ENCODE measurements at regions not wholly inside any gene's neighbourhood (a gene's known extent, or its start where the extent isn't known, plus 50 kb on each side); places are given as distances from the start of the nearest gene placed in this dataset.

DNA sequence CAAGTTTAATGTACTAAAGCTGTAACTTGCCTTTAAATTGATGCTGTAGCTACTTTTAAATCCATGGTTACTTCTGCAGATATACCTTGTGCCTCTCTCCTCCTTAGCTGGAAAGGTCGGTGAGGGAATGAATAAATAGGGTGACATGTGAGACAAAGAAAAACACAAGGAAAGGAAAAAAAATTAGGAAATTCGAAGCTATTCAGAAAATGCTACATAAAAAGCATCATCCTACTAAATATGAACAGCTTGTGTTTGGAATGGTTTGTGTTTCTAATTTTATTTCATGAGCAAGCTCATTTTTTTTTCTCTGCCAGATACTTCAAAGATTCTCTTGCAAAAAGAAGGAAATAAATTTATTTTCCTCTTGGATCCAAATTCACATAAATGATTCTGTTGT is 186.3 kb upstream of the NUDT4 start:
- Histone ChIP-seq H3K4me2 (ENCODE audit: insufficient read depth in 1 of 2, low read depth in 2 of 2, low read length in 2 of 2) (no peak overlapping the region), H3K9me3 (ENCODE audit: insufficient read depth in 2 of 2, low read depth in 1 of 2, low read length in 1 of 2) (peaks cover 3 to 5% of the 10 kb centered on the region in 2 experiments; a peak in 2 of 4 replicates), H4K8ac (ENCODE audit: extremely low read depth, insufficient read depth, low read length) (no peak overlapping the region), H2BK120ac (replicated peaks; ENCODE audit: low read depth, low read length) (no peak overlapping the region), H2BK12ac (ENCODE audit: low read depth, low read length) (no peak overlapping the region), H2AFZ (ENCODE audit: low read length) (no peak overlapping the region), H3K56ac (replicated peaks; ENCODE audit: insufficient read length, low read depth, low read length) (no peak overlapping the region), H3K36me3 (ENCODE audit: control insufficient read depth in 2 of 4, insufficient read depth in 4 of 4, low read length in 3 of 4) (no peaks in the 10 kb centered on the region), H3K79me1 (ENCODE audit: low read depth, low read length) (no peaks in the 10 kb centered on the region), H3K4ac (replicated peaks; ENCODE audit: insufficient read length, low read depth, low read length) (no peak overlapping the region), H3K14ac (ENCODE audit: insufficient read length) (no peak overlapping the region), H3K9ac (replicated peaks in 1 of 4; ENCODE audit: extremely low read depth in 1 of 4, low read depth in 3 of 4, low read length in 3 of 4) (no peak overlapping the region), H4K5ac (ENCODE audit: insufficient read length, low read depth, low read length) (no peak overlapping the region), H3K79me2 (ENCODE audit: control insufficient read depth in 1 of 2, insufficient read depth in 2 of 2, low read length in 2 of 2) (no peaks in the 10 kb centered on the region), H2BK5ac (ENCODE audit: low read depth, low read length) (no peak overlapping the region), H2BK15ac (ENCODE audit: low read length) (no peak overlapping the region), H3K27me3 (replicated peaks in 1 of 4; ENCODE audit: control insufficient read depth in 3 of 4, extremely low read depth in 1 of 4, insufficient read depth in 3 of 4, low read length in 3 of 4) (no peaks in the 10 kb centered on the region), H3K18ac (ENCODE audit: extremely low read depth, low read length) (no peak overlapping the region), H3K4me1 (replicated peaks in 1 of 4; ENCODE audit: control insufficient read depth in 3 of 4, insufficient read depth in 4 of 4, low read length in 3 of 4) (no peaks in the 10 kb centered on the region), H3K27ac (ENCODE audit: low read depth, low read length) (no peak overlapping the region), H3K4me3 (ENCODE audit: extremely low read depth in 1 of 4, insufficient read depth in 2 of 4, low read depth in 3 of 4, low read length in 4 of 4) (no peak overlapping the region), H3K23ac (ENCODE audit: insufficient read length) (no peak overlapping the region), H4K20me1 (replicated peaks in 1 of 2; ENCODE audit: control insufficient read depth in 1 of 2, insufficient read depth in 2 of 2, low read length in 2 of 2) (no peaks in the 10 kb centered on the region), H4K91ac (replicated peaks; ENCODE audit: insufficient read length, low read length) (no peak overlapping the region), H2BK20ac (ENCODE audit: low read length) (no peak overlapping the region), H3K23me2 (ENCODE audit: low read depth, low read length) (no peaks in the 10 kb centered on the region), H2AK5ac (ENCODE audit: low read depth, low read length) (no peak overlapping the region)
- ChIA-PET POLR2A (ENCODE audit: partially characterized antibody) (no interaction called here), CTCF (ENCODE audit: partially characterized antibody) (interaction anchor here (0.7 kb wide), 1 partner anchor 9 kb away, joined by 3 read pairs; no protein-coding TSS in a partner anchor)
- 64% methylated on average over 2 of the region's 2 CpGs; no CpG with 5 or more reads in 1 of the 2 experiments for WGBS, 2 experiments (ENCODE audit: extremely low coverage in 1 of 2, insufficient coverage in 1 of 2, insufficient read length in 1 of 2, insufficient replicate concordance in 2 of 2, low coverage in 1 of 2, low lambda C conversion rate in 2 of 2, missing lambda C conversion rate in 1 of 2)
- no peak for FAIRE-seq
- DNase-seq (ENCODE audit: low read depth in 1 of 2, low spot score in 2 of 2) = no peak
- TF ChIP-seq JUND (IDR thresholded peaks at IDR 0.05; ENCODE audit: low read length) (no peak), EZH2 (IDR thresholded peaks at IDR 0.05; ENCODE audit: low read depth, low read length, severe bottlenecking) (no peak), SAP30 (IDR thresholded peaks at IDR 0.05; ENCODE audit: insufficient read depth, insufficient replicate concordance, low read length) (no peak), NANOG (IDR thresholded peaks at IDR 0.05; ENCODE audit: insufficient read depth, low read depth, low read length, poor library complexity, severe bottlenecking) (no peak), RXRA (IDR thresholded peaks at IDR 0.05; ENCODE audit: insufficient read depth, low read depth, low read length) (no peak), BCL11A (IDR thresholded peaks at IDR 0.05; ENCODE audit: low read depth in 2 of 2, low read length in 2 of 2) (no peak), JUN (IDR thresholded peaks at IDR 0.05; ENCODE audit: low read depth, low read length) (no peak), RAD21 (IDR thresholded peaks at IDR 0.05 in 1 of 2, conservative IDR thresholded peaks at IDR 0.05 in 1 of 2; ENCODE audit: low read depth in 2 of 2, low read length in 2 of 2) (no peak), CHD1 (IDR thresholded peaks at IDR 0.05; ENCODE audit: low read depth, low read length) (no peak), CEBPB (IDR thresholded peaks at IDR 0.05; ENCODE audit: low read depth, low read length) (no peak), RBBP5 (IDR thresholded peaks at IDR 0.05; ENCODE audit: borderline replicate concordance, low read depth, low read length) (no peak), CTBP2 (IDR thresholded peaks at IDR 0.05; ENCODE audit: borderline replicate concordance, insufficient read depth, insufficient read length, low read length) (no peak), BRCA1 (IDR thresholded peaks at IDR 0.05; ENCODE audit: low read depth, low read length) (no peak)
- TF ChIP-seq, protein P1, sequence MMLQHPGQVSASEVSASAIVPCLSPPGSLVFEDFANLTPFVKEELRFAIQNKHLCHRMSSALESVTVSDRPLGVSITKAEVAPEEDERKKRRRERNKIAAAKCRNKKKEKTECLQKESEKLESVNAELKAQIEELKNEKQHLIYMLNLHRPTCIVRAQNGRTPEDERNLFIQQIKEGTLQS (IDR thresholded peaks at IDR 0.05; ENCODE audit: insufficient read depth, low read depth, low read length) = no peak

Measured in H1 (cell line).